ENCODE measurements at regions not wholly inside any gene's neighbourhood (a gene's known extent, or its start where the extent isn't known, plus 50 kb on each side); places are given as distances from the start of the nearest gene placed in this dataset.

DNA sequence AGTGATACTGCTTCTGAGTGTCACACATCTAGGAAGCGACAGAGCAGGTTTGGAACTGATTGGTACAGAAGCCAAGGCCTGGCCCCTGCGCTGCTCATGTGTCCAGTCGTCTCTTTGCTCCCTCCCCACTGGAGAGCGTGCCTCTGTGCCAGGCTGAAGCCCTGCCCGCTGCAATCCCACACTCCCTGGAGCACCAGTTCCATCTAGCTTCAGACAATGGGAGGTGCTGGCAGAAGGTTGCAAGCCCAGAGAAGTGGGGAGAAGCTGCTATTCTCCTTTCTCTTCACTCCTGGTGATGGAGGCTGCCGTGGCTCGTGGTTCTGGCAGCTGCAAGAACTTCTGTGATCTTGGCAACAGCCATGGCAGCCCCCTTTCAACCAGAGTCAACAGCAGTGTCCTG, 250.9 kb downstream of the MATN1 start:
- H3K9me3 ChIP-seq (ENCODE audit: insufficient read depth, low read depth, low read length) = no peaks in the 10 kb centered on the region
- DNase-seq (ENCODE audit: low read depth) (no peak), FAIRE-seq (no peak)
- H3K4me1 ChIP-seq (ENCODE audit: insufficient read depth, low read length) = no peaks in the 10 kb centered on the region
- H3K79me2 ChIP-seq (ENCODE audit: insufficient read depth, low read length) = no peaks in the 10 kb centered on the region
- Mint-ChIP-seq H3K27me3 (ENCODE audit: low read depth, unreplicated experiment) (peaks cover 29% of the 10 kb centered on the region), H3K4me1 (ENCODE audit: low read depth, unreplicated experiment) (no peaks in the 10 kb centered on the region), H3K36me3 (ENCODE audit: low read depth, unreplicated experiment) (no peaks in the 10 kb centered on the region), H3K4me3 (ENCODE audit: unreplicated experiment) (no peak overlapping the region), H3K9me3 (ENCODE audit: unreplicated experiment) (peaks cover 4% of the 10 kb centered on the region), H3K27ac (ENCODE audit: unreplicated experiment) (no peak overlapping the region)
- H3K27me3 ChIP-seq (ENCODE audit: insufficient read depth, low read length) = no peaks in the 10 kb centered on the region
- H4K20me1 ChIP-seq (ENCODE audit: insufficient read depth, low read length) = no peaks in the 10 kb centered on the region
- no peak for TF ChIP-seq EZH2 (IDR thresholded peaks at IDR 0.05; ENCODE audit: insufficient read depth, low read length)
- TF ChIP-seq CTCF (IDR thresholded peaks at IDR 0.05; ENCODE audit: insufficient read depth, low read depth, low read length) = no peak
- H3K36me3 ChIP-seq (ENCODE audit: insufficient read depth, low read length) = no peaks in the 10 kb centered on the region
- H3K4me3 ChIP-seq (ENCODE audit: insufficient read depth, low read depth, low read length) = no peak overlapping the region
- no peak overlapping the region for H3K4me2 ChIP-seq (ENCODE audit: low read length)
- H3K9ac ChIP-seq (ENCODE audit: low read length) = no peak overlapping the region
- no peak overlapping the region for H2AFZ ChIP-seq (ENCODE audit: low read depth, low read length)
- no peak overlapping the region for H3K27ac ChIP-seq (ENCODE audit: low read depth, low read length)

- Histone ChIP-seq H3K79me2 (ENCODE audit: insufficient read depth, low read length) (no peaks in the 10 kb centered on the region), H3K27ac (ENCODE audit: low read depth, low read length) (no peak overlapping the region), H3K9ac (ENCODE audit: low read length) (no peak overlapping the region), H4K20me1 (ENCODE audit: insufficient read depth, low read length) (no peaks in the 10 kb centered on the region), H2AFZ (ENCODE audit: low read depth, low read length) (no peak overlapping the region), H3K4me1 (ENCODE audit: insufficient read depth, low read length) (no peaks in the 10 kb centered on the region), H3K4me2 (ENCODE audit: low read length) (no peak overlapping the region), H3K9me3 (ENCODE audit: insufficient read depth, low read depth, low read length) (no peaks in the 10 kb centered on the region), H3K36me3 (ENCODE audit: insufficient read depth, low read length) (no peaks in the 10 kb centered on the region), H3K27me3 (ENCODE audit: insufficient read depth, low read length) (no peaks in the 10 kb centered on the region), H3K4me3 (ENCODE audit: insufficient read depth, low read depth, low read length) (no peak overlapping the region)
- Mint-ChIP-seq H3K4me3 (ENCODE audit: unreplicated experiment) (no peak overlapping the region), H3K36me3 (ENCODE audit: low read depth, unreplicated experiment) (no peaks in the 10 kb centered on the region), H3K9me3 (ENCODE audit: unreplicated experiment) (peaks cover 2% of the 10 kb centered on the region), H3K4me1 (ENCODE audit: low read depth, unreplicated experiment) (no peaks in the 10 kb centered on the region), H3K27ac (ENCODE audit: unreplicated experiment) (no peak overlapping the region), H3K27me3 (ENCODE audit: low read depth, unreplicated experiment) (peaks cover 31% of the 10 kb centered on the region)
- FAIRE-seq (no peak), DNase-seq (ENCODE audit: low read depth) (no peak)
- TF ChIP-seq CTCF (IDR thresholded peaks at IDR 0.05; ENCODE audit: insufficient read depth, low read depth, low read length) (no peak), EZH2 (IDR thresholded peaks at IDR 0.05; ENCODE audit: insufficient read depth, low read length) (no peak)
Observed at GRCh38 chr1:30472009-30472408, 251.4 kb downstream of the MATN1 start.

DNA sequence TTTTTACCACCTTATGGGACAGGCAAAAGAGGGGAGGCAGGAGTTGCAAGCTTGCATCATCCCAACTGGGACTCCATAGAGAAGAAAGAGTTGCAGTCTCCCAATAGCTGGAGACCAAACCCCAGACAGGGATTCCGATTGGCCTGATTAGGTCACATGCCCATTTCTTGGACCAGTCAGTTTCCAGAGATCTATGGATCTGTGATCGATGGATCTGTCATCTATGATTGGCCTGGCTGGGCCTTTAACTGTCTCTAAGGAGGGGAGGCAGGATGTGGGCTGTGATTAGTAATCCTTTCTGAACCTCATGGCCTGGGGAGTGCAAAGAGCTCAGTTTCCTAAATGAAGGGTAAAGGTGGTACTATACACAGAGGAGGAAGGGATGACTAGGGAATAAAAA, 252.1 kb downstream of the MATN1 start:
- H3K27me3 ChIP-seq (ENCODE audit: insufficient read depth, low read length) = no peaks in the 10 kb centered on the region
- no peaks in the 10 kb centered on the region for H3K9me3 ChIP-seq (ENCODE audit: insufficient read depth, low read depth, low read length)
- no peaks in the 10 kb centered on the region for H4K20me1 ChIP-seq (ENCODE audit: insufficient read depth, low read length)
- TF ChIP-seq CTCF (IDR thresholded peaks at IDR 0.05; ENCODE audit: insufficient read depth, low read depth, low read length) = no peak
- TF ChIP-seq EZH2 (IDR thresholded peaks at IDR 0.05; ENCODE audit: insufficient read depth, low read length) = no peak
- no peaks in the 10 kb centered on the region for H3K36me3 ChIP-seq (ENCODE audit: insufficient read depth, low read length)
- no peak overlapping the region for H3K27ac ChIP-seq (ENCODE audit: low read depth, low read length)
- H3K4me3 ChIP-seq (ENCODE audit: insufficient read depth, low read depth, low read length) = no peak overlapping the region
- H3K4me2 ChIP-seq (ENCODE audit: low read length) = no peak overlapping the region
- Mint-ChIP-seq H3K4me1 (ENCODE audit: low read depth, unreplicated experiment) (no peaks in the 10 kb centered on the region), H3K9me3 (ENCODE audit: unreplicated experiment) (peaks cover 1% of the 10 kb centered on the region), H3K27me3 (ENCODE audit: low read depth, unreplicated experiment) (peaks cover 36% of the 10 kb centered on the region), H3K27ac (ENCODE audit: unreplicated experiment) (no peak overlapping the region), H3K4me3 (ENCODE audit: unreplicated experiment) (no peak overlapping the region), H3K36me3 (ENCODE audit: low read depth, unreplicated experiment) (no peaks in the 10 kb centered on the region)
- FAIRE-seq = no peak
- H2AFZ ChIP-seq (ENCODE audit: low read depth, low read length) = no peak overlapping the region
- no peak for DNase-seq (ENCODE audit: low read depth)
- H3K9ac ChIP-seq (ENCODE audit: low read length) = no peak overlapping the region
- H3K4me1 ChIP-seq (ENCODE audit: insufficient read depth, low read length) = no peaks in the 10 kb centered on the region
- no peaks in the 10 kb centered on the region for H3K79me2 ChIP-seq (ENCODE audit: insufficient read depth, low read length)
